ENCODE measurements at regions not wholly inside any gene's neighbourhood (a gene's known extent, or its start where the extent isn't known, plus 50 kb on each side); places are given as distances from the start of the nearest gene placed in this dataset.

DNA sequence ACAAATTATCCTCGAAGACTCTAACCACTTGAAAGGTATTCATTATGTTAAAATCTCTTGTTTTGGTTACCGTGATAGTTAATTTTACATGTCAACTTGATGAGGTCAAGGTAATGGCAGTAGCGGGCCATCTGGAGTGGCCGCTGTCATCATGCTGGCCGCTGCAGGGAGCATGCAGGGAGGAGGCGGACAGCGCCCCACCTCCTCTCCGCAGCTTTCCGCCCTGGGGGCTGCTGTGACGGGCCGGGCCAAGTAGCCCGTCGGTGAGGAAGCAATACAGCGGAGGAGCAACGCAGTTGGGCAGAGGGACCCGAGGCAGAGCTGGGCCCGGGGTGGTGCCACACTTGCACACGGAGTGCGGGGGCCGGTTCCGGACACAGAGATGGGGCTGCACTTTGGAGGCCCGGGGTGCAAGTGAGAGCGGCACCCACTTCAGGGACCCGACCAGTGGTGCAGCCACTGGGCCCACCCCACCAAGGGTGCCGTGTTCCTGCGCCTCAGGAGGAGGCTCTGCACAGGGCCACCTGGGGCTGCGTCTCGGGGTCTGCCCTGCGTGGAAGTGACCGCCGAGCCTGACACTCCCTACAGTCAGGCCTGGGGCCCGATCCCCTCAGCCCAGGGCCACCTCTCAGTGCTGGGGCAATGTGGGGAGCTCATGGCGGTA, 452.4 kb downstream of the LRATD1 start:
- TF ChIP-seq GLIS3 (CRISPR knock-in tag; IDR thresholded peaks at IDR 0.05) (no peak), RARB (CRISPR knock-in tag; IDR thresholded peaks at IDR 0.05) (no peak), ZFP3 (CRISPR knock-in tag; IDR thresholded peaks at IDR 0.05) (no peak), ZNF565 (CRISPR knock-in tag; conservative IDR thresholded peaks at IDR 0.05; ENCODE audit: low read depth) (no peak), ARNTL (CRISPR knock-in tag; IDR thresholded peaks at IDR 0.05; ENCODE audit: borderline replicate concordance, low read depth) (no peak), ZNF70 (CRISPR knock-in tag; IDR thresholded peaks at IDR 0.05) (no peak), ZC3H10 (CRISPR knock-in tag; IDR thresholded peaks at IDR 0.05) (no peak)
- TF ChIP-seq, protein P1, sequence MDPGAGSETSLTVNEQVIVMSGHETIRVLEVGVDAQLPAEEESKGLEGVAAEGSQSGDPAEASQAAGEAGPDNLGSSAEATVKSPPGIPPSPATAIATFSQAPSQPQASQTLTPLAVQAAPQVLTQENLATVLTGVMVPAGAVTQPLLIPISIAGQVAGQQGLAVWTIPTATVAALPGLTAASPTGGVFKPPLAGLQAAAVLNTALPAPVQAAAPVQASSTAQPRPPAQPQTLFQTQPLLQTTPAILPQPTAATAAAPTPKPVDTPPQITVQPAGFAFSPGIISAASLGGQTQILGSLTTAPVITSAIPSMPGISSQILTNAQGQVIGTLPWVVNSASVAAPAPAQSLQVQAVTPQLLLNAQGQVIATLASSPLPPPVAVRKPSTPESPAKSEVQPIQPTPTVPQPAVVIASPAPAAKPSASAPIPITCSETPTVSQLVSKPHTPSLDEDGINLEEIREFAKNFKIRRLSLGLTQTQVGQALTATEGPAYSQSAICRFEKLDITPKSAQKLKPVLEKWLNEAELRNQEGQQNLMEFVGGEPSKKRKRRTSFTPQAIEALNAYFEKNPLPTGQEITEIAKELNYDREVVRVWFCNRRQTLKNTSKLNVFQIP (CRISPR knock-in tag; IDR thresholded peaks at IDR 0.05; ENCODE audit: borderline replicate concordance, low read depth): no peak
